Mesendoderm (in vitro differentiated cells): ENCODE measurements at regions not wholly inside any gene's neighbourhood (a gene's known extent, or its start where the extent isn't known, plus 50 kb on each side); places are given as distances from the start of the nearest gene placed in this dataset.
A peak's percentile ranks its signal among the peaks of the same experiment; 100 is the strongest.

ENCODE experiments used
- DNase-seq: peaks from one replicate; pipeline ENCODE4 v3.0.0; 2013
- H2AK5ac ChIP-seq: 2 replicates; pipeline ENCODE4 v1.6.1; 2013; ENCODE audit warnings: low read length, inconsistent platforms
- H2BK120ac ChIP-seq: 2 replicates; pipeline ENCODE4 v1.6.1; 2013; ENCODE audit warnings: low read depth, mild to moderate bottlenecking, low read length, moderate library complexity, mixed read lengths
- H2BK15ac ChIP-seq: replicated peaks from 2 replicates; pipeline ENCODE4 v1.6.1; 2013; ENCODE audit warnings: low read depth, mild to moderate bottlenecking, moderate library complexity
- H2BK5ac ChIP-seq: 2 replicates; pipeline ENCODE4 v1.6.1; 2013; ENCODE audit warnings: low read length, inconsistent platforms
- H3K18ac ChIP-seq: 2 replicates; pipeline ENCODE4 v1.6.1; 2013; ENCODE audit warnings: mild to moderate bottlenecking, low read length, mixed read lengths
- H3K23ac ChIP-seq: one replicate; pipeline ENCODE4 v1.6.1; 2013; ENCODE audit warnings: low read length
- H3K27ac ChIP-seq: 2 replicates; pipeline ENCODE4 v1.5.1; 2013; ENCODE audit warnings: low read depth, mild to moderate bottlenecking, inconsistent platforms, low read length, moderate library complexity
- H3K27me3 ChIP-seq: 2 replicates; pipeline ENCODE4 v1.6.1; 2013; ENCODE audit warnings: low read length, control low read depth, mild to moderate bottlenecking, inconsistent platforms; ENCODE audit not compliant: insufficient read depth, poor library complexity
- H3K36me3 ChIP-seq: 2 replicates; pipeline ENCODE4 v1.6.1; 2013; ENCODE audit warnings: low read length, inconsistent platforms; ENCODE audit not compliant: control insufficient read depth, insufficient read depth
- H3K4ac ChIP-seq: one replicate; pipeline ENCODE4 v1.6.1; 2013; ENCODE audit warnings: low read depth, mild to moderate bottlenecking, low read length, moderate library complexity
- H3K4me1 ChIP-seq: 2 replicates; pipeline ENCODE4 v1.6.1; 2013; ENCODE audit warnings: low read depth, low read length, inconsistent platforms; ENCODE audit not compliant: control insufficient read depth
- H3K4me2 ChIP-seq: 2 replicates; pipeline ENCODE4 v1.6.1; 2013; ENCODE audit warnings: low read length
- H3K4me3 ChIP-seq: 2 replicates; pipeline ENCODE4 v1.5.1; 2013; ENCODE audit warnings: mild to moderate bottlenecking, low read length
- H3K56ac ChIP-seq: one replicate; pipeline ENCODE4 v1.6.1; 2013; ENCODE audit warnings: low read length
- H3K79me1 ChIP-seq: 2 replicates; pipeline ENCODE4 v1.6.1; 2013; ENCODE audit warnings: low read length, inconsistent platforms
- H3K79me2 ChIP-seq: 2 replicates; pipeline ENCODE4 v1.6.1; 2013; ENCODE audit warnings: mild to moderate bottlenecking, low read length; ENCODE audit not compliant: control insufficient read depth, insufficient read depth
- H3K9ac ChIP-seq: 2 replicates; pipeline ENCODE4 v1.6.1; 2013; ENCODE audit warnings: low read length, inconsistent platforms
- H4K5ac ChIP-seq: one replicate; pipeline ENCODE4 v1.6.1; 2013; ENCODE audit warnings: low read length
- H4K8ac ChIP-seq: one replicate; pipeline ENCODE4 v1.6.1; 2013; ENCODE audit warnings: low read depth, mild to moderate bottlenecking, control low read depth, low read length, moderate library complexity
- WGBS: extraction: QIAGEN DNeasy Blood & Tissue Kit; methylation state at CpG from one replicate; pipeline ENCODE4 v1.1.7; 2013; ENCODE audit warnings: low lambda C conversion rate, missing lambda C conversion rate; ENCODE audit not compliant: insufficient coverage; ENCODE audit errors: extremely low coverage; 5-methylcytosine and 5-hydroxymethylcytosine counted together

- H3K4me2 ChIP-seq: no peak overlapping the region
- H2BK5ac ChIP-seq: no peak overlapping the region
- no peak overlapping the region for H3K4ac ChIP-seq
- H4K5ac ChIP-seq: no peak overlapping the region
- no peak overlapping the region for H4K8ac ChIP-seq
- no peak overlapping the region for H3K23ac ChIP-seq
- no peak overlapping the region for H2BK120ac ChIP-seq
- H3K79me2 ChIP-seq: no peaks in the 10 kb centered on the region
- H3K4me3 ChIP-seq: no peak overlapping the region
- no peaks in the 10 kb centered on the region for H3K4me1 ChIP-seq
- no peak overlapping the region for H3K9ac ChIP-seq
- no peaks in the 10 kb centered on the region for H3K79me1 ChIP-seq
- H2BK15ac ChIP-seq: no peak overlapping the region
- H2AK5ac ChIP-seq: no peak overlapping the region
- no peak overlapping the region for H3K27ac ChIP-seq
- H3K27me3 ChIP-seq: no peaks in the 10 kb centered on the region
- H3K56ac ChIP-seq: no peak overlapping the region
- no CpG with 5 or more reads among the region's 1 CpG for WGBS
- H3K36me3 ChIP-seq: no peaks in the 10 kb centered on the region
- no peak overlapping the region for H3K18ac ChIP-seq
- DNase-seq: peak; percentile 12
These were observed 424.6 kb upstream of the VRK2 start for GRCh38 chr2:57622009-57622408.

- Histone ChIP-seq H4K5ac (no peak overlapping the region), H3K56ac (no peak overlapping the region), H3K27me3 (no peaks in the 10 kb centered on the region), H3K18ac (no peak overlapping the region), H2BK120ac (no peak overlapping the region), H2BK5ac (no peak overlapping the region), H3K79me1 (no peaks in the 10 kb centered on the region), H3K79me2 (no peaks in the 10 kb centered on the region), H3K4me1 (no peaks in the 10 kb centered on the region), H3K4me2 (no peak overlapping the region), H4K8ac (no peak overlapping the region), H3K4me3 (no peak overlapping the region), H3K23ac (no peak overlapping the region), H3K36me3 (no peaks in the 10 kb centered on the region), H2BK15ac (no peak overlapping the region), H3K27ac (no peak overlapping the region), H2AK5ac (no peak overlapping the region), H3K9ac (no peak overlapping the region), H3K4ac (no peak overlapping the region)
- DNase-seq: no peak
- WGBS: no CpG with 5 or more reads among the region's 3 CpGs
These were observed 390.4 kb upstream of the VRK2 start for GRCh38 chr2:57656198-57656597.

GRCh38 chr2:57669570-57669969 lies 377.0 kb upstream of the VRK2 start:
- H3K79me2 ChIP-seq: no peaks in the 10 kb centered on the region
- H2BK5ac ChIP-seq: no peak overlapping the region
- H3K4me2 ChIP-seq: no peak overlapping the region
- H3K27me3 ChIP-seq: no peaks in the 10 kb centered on the region
- no peak overlapping the region for H3K56ac ChIP-seq
- H2BK120ac ChIP-seq: no peak overlapping the region
- H3K79me1 ChIP-seq: no peaks in the 10 kb centered on the region
- no peak overlapping the region for H2AK5ac ChIP-seq
- no peaks in the 10 kb centered on the region for H3K4me1 ChIP-seq
- no CpG with 5 or more reads among the region's 1 CpG for whole genome bisulfite sequencing
- no peak for DNase-seq
- H3K18ac ChIP-seq: no peak overlapping the region
- H3K27ac ChIP-seq: no peak overlapping the region
- H4K5ac ChIP-seq: no peak overlapping the region
- H3K23ac ChIP-seq: no peak overlapping the region
- H3K9ac ChIP-seq: no peak overlapping the region
- no peak overlapping the region for H4K8ac ChIP-seq
- H3K36me3 ChIP-seq: no peaks in the 10 kb centered on the region
- H3K4ac ChIP-seq: no peak overlapping the region
- H3K4me3 ChIP-seq: no peak overlapping the region
- H2BK15ac ChIP-seq: no peak overlapping the region

GRCh38 chr2:57674025-57674424 lies 372.6 kb upstream of the VRK2 start:
- H3K18ac ChIP-seq: no peak overlapping the region
- no peak overlapping the region for H2BK15ac ChIP-seq
- no peak overlapping the region for H3K4me3 ChIP-seq
- no peaks in the 10 kb centered on the region for H3K4me1 ChIP-seq
- H3K4ac ChIP-seq: no peak overlapping the region
- H4K8ac ChIP-seq: no peak overlapping the region
- no CpG with 5 or more reads among the region's 2 CpGs for WGBS
- no peaks in the 10 kb centered on the region for H3K27me3 ChIP-seq
- no peak overlapping the region for H4K5ac ChIP-seq
- no peak overlapping the region for H2BK5ac ChIP-seq
- no peak overlapping the region for H3K27ac ChIP-seq
- H3K56ac ChIP-seq: no peak overlapping the region
- no peak overlapping the region for H3K4me2 ChIP-seq
- no peak overlapping the region for H2AK5ac ChIP-seq
- H3K79me1 ChIP-seq: no peaks in the 10 kb centered on the region
- DNase-seq: peak; percentile 31
- H3K36me3 ChIP-seq: no peaks in the 10 kb centered on the region
- H3K79me2 ChIP-seq: no peaks in the 10 kb centered on the region
- no peak overlapping the region for H2BK120ac ChIP-seq
- no peak overlapping the region for H3K9ac ChIP-seq
- H3K23ac ChIP-seq: no peak overlapping the region

- no peak for DNase-seq
- no peak overlapping the region for H4K8ac ChIP-seq
- no peak overlapping the region for H3K23ac ChIP-seq
- no peak overlapping the region for H3K4ac ChIP-seq
- no peaks in the 10 kb centered on the region for H3K36me3 ChIP-seq
- no peak overlapping the region for H2BK5ac ChIP-seq
- H3K4me1 ChIP-seq: no peaks in the 10 kb centered on the region
- H3K56ac ChIP-seq: no peak overlapping the region
- H3K27ac ChIP-seq: no peak overlapping the region
- no peak overlapping the region for H4K5ac ChIP-seq
- no peak overlapping the region for H2BK120ac ChIP-seq
- H3K9ac ChIP-seq: no peak overlapping the region
- H3K27me3 ChIP-seq: no peaks in the 10 kb centered on the region
- no peak overlapping the region for H3K4me2 ChIP-seq
- no peak overlapping the region for H3K4me3 ChIP-seq
- no peaks in the 10 kb centered on the region for H3K79me1 ChIP-seq
- no peaks in the 10 kb centered on the region for H3K79me2 ChIP-seq
- WGBS: no CpG with 5 or more reads among the region's 2 CpGs
- H2BK15ac ChIP-seq: no peak overlapping the region
- H3K18ac ChIP-seq: no peak overlapping the region
- no peak overlapping the region for H2AK5ac ChIP-seq
These were observed 371.9 kb upstream of the VRK2 start for GRCh38 chr2:57674743-57675142.

- H4K5ac ChIP-seq: no peak overlapping the region
- H3K79me1 ChIP-seq: no peaks in the 10 kb centered on the region
- H3K79me2 ChIP-seq: no peaks in the 10 kb centered on the region
- H2BK5ac ChIP-seq: no peak overlapping the region
- no peaks in the 10 kb centered on the region for H3K4me1 ChIP-seq
- no peak overlapping the region for H3K9ac ChIP-seq
- H3K56ac ChIP-seq: no peak overlapping the region
- H2BK15ac ChIP-seq: no peak overlapping the region
- H3K27ac ChIP-seq: no peak overlapping the region
- no peak for DNase-seq
- H3K4ac ChIP-seq: no peak overlapping the region
- H3K23ac ChIP-seq: no peak overlapping the region
- no peak overlapping the region for H2BK120ac ChIP-seq
- H3K4me3 ChIP-seq: no peak overlapping the region
- H2AK5ac ChIP-seq: no peak overlapping the region
- no peak overlapping the region for H3K4me2 ChIP-seq
- H4K8ac ChIP-seq: no peak overlapping the region
- no peak overlapping the region for H3K18ac ChIP-seq
- H3K27me3 ChIP-seq: no peaks in the 10 kb centered on the region
- H3K36me3 ChIP-seq: no peaks in the 10 kb centered on the region
These were observed 369.3 kb upstream of the VRK2 start for GRCh38 chr2:57677296-57677695.
